ENCODE measurements at regions not wholly inside any gene's neighbourhood (a gene's known extent, or its start where the extent isn't known, plus 50 kb on each side); places are given as distances from the start of the nearest gene placed in this dataset.

GRCh38 chr22:46035380-46035741 lies 58.4 kb upstream of the WNT7B start:
- H3K9me3 Mint-ChIP-seq: no peaks in the 10 kb centered on the region

GRCh38 chr22:46035742-46036557 lies 59.0 kb upstream of the WNT7B start:
- Mint-ChIP-seq H3K27ac (peak overlapping the region; percentile 62 to 90 (median 87)), H3K4me3 (peak overlapping the region; percentile 89 to 90 (median 89)), H3K27me3 (ENCODE audit: low read depth) (no peaks in the 10 kb centered on the region), H3K36me3 (ENCODE audit: low read depth) (no peaks in the 10 kb centered on the region), H3K9me3 (no peaks in the 10 kb centered on the region), H3K4me1 (peaks cover 18% of the 10 kb centered on the region)
- no peak for TF ChIP-seq CTCF (IDR thresholded peaks at IDR 0.05; ENCODE audit: unreplicated experiment in 3 of 3)

More at GRCh38 chr22:46035380-46035741, 58.4 kb upstream of the WNT7B start:
- Mint-ChIP-seq H3K4me1 (peaks cover 18% of the 10 kb centered on the region), H3K36me3 (ENCODE audit: low read depth) (no peaks in the 10 kb centered on the region), H3K27ac (peak overlapping the region; percentile 87 to 90 (median 88)), H3K4me3 (peak overlapping the region; percentile 89 to 90 (median 89)), H3K27me3 (ENCODE audit: low read depth) (no peaks in the 10 kb centered on the region)
- no peak for TF ChIP-seq CTCF (IDR thresholded peaks at IDR 0.05; ENCODE audit: unreplicated experiment in 3 of 3)

- Mint-ChIP-seq H3K9me3 (no peaks in the 10 kb centered on the region), H3K27me3 (ENCODE audit: low read depth) (no peaks in the 10 kb centered on the region), H3K27ac (peak overlapping the region in 2 of 3 experiments; percentile 55 to 62), H3K4me1 (peaks cover 18% of the 10 kb centered on the region), H3K36me3 (ENCODE audit: low read depth) (no peaks in the 10 kb centered on the region), H3K4me3 (peak overlapping the region; percentile 89 to 90 (median 89))
- peak; percentile 10 to 34 (median 27) for TF ChIP-seq CTCF (IDR thresholded peaks at IDR 0.05; ENCODE audit: unreplicated experiment in 3 of 3)
Observed at GRCh38 chr22:46036558-46037408, 59.8 kb upstream of the WNT7B start.

- Mint-ChIP-seq H3K4me3 (peak overlapping the region in 2 of 3 experiments; percentile 61 to 77), H3K9me3 (no peaks in the 10 kb centered on the region), H3K27me3 (ENCODE audit: low read depth) (no peaks in the 10 kb centered on the region), H3K4me1 (peaks cover 13% of the 10 kb centered on the region), H3K27ac (no peak overlapping the region), H3K36me3 (ENCODE audit: low read depth) (no peaks in the 10 kb centered on the region)
- TF ChIP-seq CTCF (IDR thresholded peaks at IDR 0.05; ENCODE audit: unreplicated experiment in 3 of 3): no peak
Observed at GRCh38 chr22:46038174-46038487, 61.2 kb upstream of the WNT7B start.

GRCh38 chr22:46038516-46039430 lies 61.8 kb upstream of the WNT7B start:
- Mint-ChIP-seq H3K27ac (peak overlapping the region in 1 of 3 experiments; percentile 11), H3K4me1 (peaks cover 19% of the 10 kb centered on the region), H3K4me3 (peak overlapping the region; percentile 61 to 77 (median 62)), H3K27me3 (ENCODE audit: low read depth) (no peaks in the 10 kb centered on the region), H3K9me3 (no peaks in the 10 kb centered on the region), H3K36me3 (ENCODE audit: low read depth) (no peaks in the 10 kb centered on the region)
- TF ChIP-seq CTCF (IDR thresholded peaks at IDR 0.05; ENCODE audit: unreplicated experiment in 3 of 3): no peak

Data from nephron (organoid).